ENCODE measurements at regions not wholly inside any gene's neighbourhood (a gene's known extent, or its start where the extent isn't known, plus 50 kb on each side); places are given as distances from the start of the nearest gene placed in this dataset.

GRCh38 chr14:27391331-27391730 is 793.5 kb upstream of the NOVA1 start:
- Histone ChIP-seq H3K27ac (no peak overlapping the region), H3K27me3 (no peaks in the 10 kb centered on the region), H3K4me1 (no peaks in the 10 kb centered on the region), H3K36me3 (no peaks in the 10 kb centered on the region), H3K9me3 (no peaks in the 10 kb centered on the region), H3K4me3 (no peak overlapping the region)
- ATAC-seq: no peak
- intact Hi-C loops (cut with DNase I): no loop called here
- no peak for DNase-seq
- 76 to 77% methylated on average over 4 of the region's 4 CpGs for WGBS, 2 donors
- no peak for TF ChIP-seq CTCF (IDR thresholded peaks at IDR 0.05)

GRCh38 chr14:27392153-27392552 is 794.3 kb upstream of the NOVA1 start:
- no peak overlapping the region for H3K4me3 ChIP-seq
- intact Hi-C loops (cut with DNase I): no loop called here
- ATAC-seq (no peak), DNase-seq (no peak)
- no peaks in the 10 kb centered on the region for H3K27me3 ChIP-seq
- no peaks in the 10 kb centered on the region for H3K36me3 ChIP-seq
- no peak for TF ChIP-seq CTCF (IDR thresholded peaks at IDR 0.05)
- no peaks in the 10 kb centered on the region for H3K4me1 ChIP-seq
- no peaks in the 10 kb centered on the region for H3K9me3 ChIP-seq
- H3K27ac ChIP-seq: no peak overlapping the region
- WGBS, 2 donors: 68 to 81% methylated on average over 1 of the region's 1 CpG

GRCh38 chr14:27409944-27410343 is 812.1 kb upstream of the NOVA1 start:
- DNase-seq: no peak
- no peaks in the 10 kb centered on the region for H3K9me3 ChIP-seq
- intact Hi-C loops (cut with DNase I): no loop called here

GRCh38 chr14:27410981-27411380 is 813.1 kb upstream of the NOVA1 start:
- Histone ChIP-seq H3K27me3 (no peaks in the 10 kb centered on the region), H3K4me3 (no peak overlapping the region), H3K4me1 (no peaks in the 10 kb centered on the region), H3K27ac (no peak overlapping the region), H3K9me3 (no peaks in the 10 kb centered on the region), H3K36me3 (no peaks in the 10 kb centered on the region)
- no peak for TF ChIP-seq CTCF (IDR thresholded peaks at IDR 0.05)
- DNase-seq (no peak), ATAC-seq (no peak)
- intact Hi-C loops (cut with DNase I): no loop called here
- WGBS, 2 donors: 40 to 69% methylated on average over 1 of the region's 1 CpG

More at GRCh38 chr14:27409944-27410343, 812.1 kb upstream of the NOVA1 start:
- Histone ChIP-seq H3K27ac (no peak overlapping the region), H3K4me3 (no peak overlapping the region), H3K36me3 (no peaks in the 10 kb centered on the region), H3K4me1 (no peaks in the 10 kb centered on the region), H3K27me3 (no peaks in the 10 kb centered on the region)
- no peak for TF ChIP-seq CTCF (IDR thresholded peaks at IDR 0.05)
- 64 to 71% methylated on average over 2 of the region's 2 CpGs for WGBS, 2 donors
- ATAC-seq: no peak

GRCh38 chr14:27427796-27428195 is 830.0 kb upstream of the NOVA1 start:
- ATAC-seq (no peak), DNase-seq (no peak)
- H3K27me3 ChIP-seq: no peaks in the 10 kb centered on the region
- H3K36me3 ChIP-seq: no peaks in the 10 kb centered on the region
- H3K4me3 ChIP-seq: no peak overlapping the region
- no peak for TF ChIP-seq CTCF (IDR thresholded peaks at IDR 0.05)
- H3K4me1 ChIP-seq: no peaks in the 10 kb centered on the region
- 88 to 90% methylated on average over 4 of the region's 4 CpGs for WGBS, 2 donors
- intact Hi-C loops (cut with DNase I): no loop called here
- no peak overlapping the region for H3K27ac ChIP-seq
- H3K9me3 ChIP-seq: no peaks in the 10 kb centered on the region

Measured in heart right ventricle (tissue), 16 donors.